Left renal cortex interstitium (tissue), 4 donors: ENCODE measurements at regions not wholly inside any gene's neighbourhood (a gene's known extent, or its start where the extent isn't known, plus 50 kb on each side); places are given as distances from the start of the nearest gene placed in this dataset.

Experiments
- DNase-seq, 4 donors: peaks; one replicate each; pipeline ENCODE4 v3.0.0-alpha.2; 2013; ENCODE audit warnings: low read depth in 4 of 4, low spot score in 2 of 4, missing footprints in 1 of 4

DNA sequence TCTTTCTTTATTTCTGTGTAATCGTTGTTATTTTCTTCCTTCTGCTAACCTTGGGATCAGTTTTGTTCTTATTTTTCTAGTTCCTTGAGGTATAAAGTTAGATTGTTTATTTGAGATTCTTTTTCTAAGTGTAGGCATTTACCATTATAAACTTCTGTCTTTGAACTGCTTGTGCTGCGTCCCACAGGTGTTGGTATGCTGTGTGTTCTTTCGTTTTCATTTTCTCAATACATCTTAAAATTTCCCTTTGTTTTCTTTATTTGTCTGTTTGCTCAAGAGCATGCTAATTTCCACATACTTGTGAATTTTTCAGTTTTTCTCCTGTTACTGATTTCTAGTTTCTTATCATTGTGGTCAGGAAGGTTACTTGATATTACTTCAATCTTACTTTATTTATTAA, 873.8 kb upstream of the GCFC2 start:
- DNase-seq, result no peak

DNA sequence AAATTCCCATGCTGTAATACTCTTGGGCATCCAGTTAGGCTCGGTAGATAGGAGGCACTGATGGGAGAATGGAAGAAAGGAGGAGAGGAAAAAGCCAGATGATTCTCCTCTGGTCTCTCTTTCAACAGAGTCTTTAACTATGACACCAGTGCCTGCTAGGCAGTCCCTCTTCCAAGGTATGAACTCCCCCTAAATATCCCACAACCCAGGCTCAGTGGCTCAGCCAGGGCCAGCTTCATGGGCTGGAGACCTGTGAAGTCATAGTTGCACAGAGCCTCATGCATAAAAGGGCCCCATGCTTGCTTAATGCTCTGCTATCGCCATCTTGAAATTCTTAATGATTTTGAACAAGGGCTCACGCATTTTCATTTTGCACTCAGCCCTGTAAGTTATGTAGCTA, 869.2 kb upstream of the GCFC2 start:
- DNase-seq, result no peak

DNA sequence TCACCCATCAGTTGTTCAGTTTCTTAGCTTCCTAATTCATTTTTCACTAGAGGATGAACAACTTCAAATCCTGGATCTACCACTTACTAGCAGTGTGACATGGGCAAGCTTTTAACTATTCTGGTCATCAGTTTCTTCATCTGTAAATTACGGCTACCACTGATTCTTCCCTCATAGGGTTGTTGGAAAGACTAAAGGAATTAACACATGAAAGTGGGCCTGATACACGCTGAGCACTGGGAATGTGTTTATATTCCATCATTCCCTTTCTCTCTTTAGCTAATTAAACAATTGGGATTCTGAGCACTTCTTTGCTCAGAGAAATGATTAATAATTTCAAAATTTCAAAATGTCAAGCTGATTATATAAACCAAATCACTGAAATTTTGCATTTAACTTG, 862.3 kb upstream of the GCFC2 start:
- DNase-seq, result no peak

DNA sequence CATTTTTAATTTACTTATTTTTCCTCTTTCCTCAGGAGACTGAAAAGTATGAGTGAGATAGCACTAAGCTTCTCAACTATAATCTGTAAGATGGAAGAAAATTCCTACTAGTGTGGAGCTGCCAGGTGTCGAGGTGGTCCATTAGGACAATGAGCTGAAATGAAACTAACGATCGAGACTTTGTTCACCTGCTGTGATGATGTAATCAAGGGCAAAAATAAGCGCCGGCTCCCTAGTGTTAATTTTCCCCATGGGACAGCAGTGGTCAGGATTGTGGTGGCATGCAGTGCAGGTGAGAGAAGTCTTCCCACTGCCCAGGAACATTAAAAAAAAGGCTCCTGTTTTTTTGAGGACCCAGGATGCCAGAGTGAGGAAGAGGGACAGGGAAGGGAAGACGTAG, 859.1 kb upstream of the GCFC2 start:
- no peak for DNase-seq

DNA sequence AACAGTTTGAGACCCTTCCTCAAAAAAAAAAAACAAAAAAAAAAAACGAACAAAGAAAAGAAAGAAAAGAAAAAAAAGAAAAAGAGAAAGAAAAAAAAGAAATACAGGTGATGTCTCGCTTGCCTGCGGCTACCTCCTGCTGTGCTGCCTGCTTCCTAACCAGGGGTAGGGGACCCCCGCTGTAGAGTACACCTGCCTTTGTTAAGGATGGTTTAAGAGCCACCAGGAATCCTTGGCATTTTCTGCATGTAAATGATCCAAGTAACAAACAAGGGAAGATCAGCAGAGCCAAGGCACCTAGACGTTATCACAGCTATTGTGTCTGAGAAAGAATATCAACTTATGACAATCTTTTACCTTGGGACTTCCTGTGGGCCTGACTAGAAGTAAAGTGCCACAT, 856.8 kb upstream of the GCFC2 start:
- no peak for DNase-seq

DNA sequence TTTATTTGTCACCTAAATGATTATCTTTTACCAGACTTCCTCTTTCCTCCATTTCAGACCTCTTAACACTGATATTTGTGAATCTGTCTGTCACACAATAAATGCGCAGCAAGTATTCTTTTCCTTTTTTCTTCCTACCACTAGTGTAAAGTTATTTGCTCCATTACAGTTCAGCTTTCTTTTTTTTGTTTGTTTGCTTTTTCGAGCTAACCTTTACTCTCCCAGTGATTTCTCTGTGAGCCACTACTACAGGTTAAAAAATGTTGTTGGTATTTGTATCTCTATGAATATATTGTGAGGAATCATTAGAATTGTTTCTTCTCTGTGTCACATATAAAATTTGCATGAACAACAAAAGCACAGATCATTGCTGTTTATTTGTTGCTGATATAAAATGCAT, 854.0 kb upstream of the GCFC2 start:
- no peak for DNase-seq

DNA sequence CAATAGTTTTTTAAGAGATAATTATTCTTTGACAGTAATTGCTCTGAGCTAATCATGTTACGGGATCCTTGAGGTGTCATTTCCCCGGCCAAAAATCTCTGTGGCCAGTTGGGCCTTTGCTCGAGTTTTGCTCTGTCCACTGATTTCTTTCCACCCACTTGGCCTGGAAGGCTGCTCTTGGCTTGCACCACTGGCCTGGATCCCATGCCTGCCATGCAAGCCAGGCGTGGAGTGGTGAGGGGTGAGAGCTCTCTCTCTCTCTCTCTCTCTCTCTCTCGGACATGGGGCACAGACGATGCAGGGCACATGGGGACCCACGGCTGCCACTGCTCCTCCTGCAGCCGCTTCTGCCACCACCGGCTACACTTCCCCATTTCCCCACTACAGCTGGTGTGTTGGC, 853.0 kb upstream of the GCFC2 start:
- DNase-seq, result no peak

DNA sequence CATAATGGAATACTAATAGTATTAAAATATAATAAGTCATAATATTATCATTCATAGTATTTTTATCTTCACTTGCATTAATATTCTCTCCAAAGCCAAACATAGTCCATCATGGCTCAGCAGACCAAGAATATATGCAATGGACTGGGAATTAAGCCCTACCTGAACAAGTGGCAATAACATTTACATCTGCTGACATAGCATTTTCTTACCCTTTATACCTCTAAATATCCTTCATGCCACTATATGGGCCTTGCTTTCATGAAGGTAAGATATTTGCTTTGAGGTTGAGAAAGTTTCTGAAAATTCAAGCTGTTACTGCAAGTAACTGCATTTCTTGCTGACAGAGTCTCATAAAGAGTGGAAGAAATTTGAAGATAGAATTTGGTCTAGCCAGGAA, 847.4 kb upstream of the GCFC2 start:
- no peak for DNase-seq

DNA sequence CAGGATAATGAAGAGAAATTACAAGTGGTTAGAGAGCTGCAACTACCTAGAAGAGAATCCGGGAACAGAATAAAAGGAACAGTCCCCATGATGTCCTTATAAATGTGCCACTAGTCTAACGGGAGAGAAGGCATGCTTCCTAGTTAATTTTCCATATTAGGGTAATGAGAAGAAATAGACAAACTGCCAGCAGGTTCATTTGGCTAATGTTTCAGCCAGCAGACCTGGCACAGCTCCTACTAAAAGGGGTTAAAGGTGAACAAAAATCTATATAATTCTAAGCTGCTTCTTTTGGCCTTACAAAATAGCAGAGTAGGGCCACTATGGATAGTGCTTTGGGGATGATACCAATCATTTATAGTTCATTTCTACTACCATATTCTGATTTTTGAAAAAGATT, 845.3 kb upstream of the GCFC2 start:
- no peak for DNase-seq

DNA sequence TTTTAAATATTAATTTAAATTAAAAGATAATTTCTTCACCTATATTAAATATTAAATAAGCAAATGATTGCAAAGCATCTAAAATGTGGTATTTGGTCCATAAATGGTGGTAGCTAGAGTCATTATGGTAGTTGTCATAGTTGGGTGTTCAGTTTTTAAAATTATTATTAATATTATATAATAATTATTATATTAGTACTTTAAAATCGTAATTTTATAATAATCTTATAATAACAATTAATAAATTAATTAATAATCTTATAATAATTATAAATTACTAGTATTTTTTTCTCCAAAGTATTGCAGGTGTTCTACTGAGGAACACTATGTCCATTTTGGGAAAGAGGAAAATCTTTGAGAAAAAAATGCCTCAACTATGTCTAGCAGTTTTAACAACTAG, 835.5 kb upstream of the GCFC2 start:
- DNase-seq, result no peak

DNA sequence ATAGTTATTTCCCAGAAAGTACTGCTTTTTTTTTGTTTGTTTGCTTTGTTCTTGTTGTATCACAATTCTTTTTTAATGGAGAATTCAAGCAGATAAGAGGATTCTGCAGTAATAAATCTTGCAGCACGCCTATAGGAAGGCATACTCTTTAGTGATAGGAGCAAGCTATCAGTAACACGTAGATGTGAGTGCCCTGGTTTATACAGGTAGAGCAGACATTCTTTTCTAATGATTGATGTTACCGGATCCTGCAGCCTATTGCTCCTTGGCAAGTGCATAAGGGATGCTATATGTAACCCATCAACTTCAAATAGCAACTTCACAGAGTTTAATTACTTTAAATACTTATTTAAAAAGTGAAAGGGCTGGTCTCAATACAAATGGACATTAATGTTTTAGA, 834.2 kb upstream of the GCFC2 start:
- DNase-seq, result no peak

DNA sequence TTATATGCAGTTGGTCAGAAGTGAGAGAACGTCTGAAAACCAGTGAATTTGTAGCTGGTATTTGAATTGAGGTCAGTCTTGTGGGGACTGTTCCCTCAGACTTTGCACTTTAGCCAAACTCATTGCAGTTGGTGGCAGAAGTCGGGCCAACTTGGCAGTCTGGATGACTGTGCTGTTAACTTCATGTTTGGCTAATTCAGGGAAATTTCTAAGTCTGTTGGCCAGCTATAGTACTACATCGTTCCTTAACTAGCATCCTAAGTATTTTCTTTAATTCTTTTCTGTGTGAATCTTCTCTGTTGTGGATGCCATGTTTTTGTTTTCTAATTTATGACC, 806.8 kb upstream of the GCFC2 start:
- no peak for DNase-seq

DNA sequence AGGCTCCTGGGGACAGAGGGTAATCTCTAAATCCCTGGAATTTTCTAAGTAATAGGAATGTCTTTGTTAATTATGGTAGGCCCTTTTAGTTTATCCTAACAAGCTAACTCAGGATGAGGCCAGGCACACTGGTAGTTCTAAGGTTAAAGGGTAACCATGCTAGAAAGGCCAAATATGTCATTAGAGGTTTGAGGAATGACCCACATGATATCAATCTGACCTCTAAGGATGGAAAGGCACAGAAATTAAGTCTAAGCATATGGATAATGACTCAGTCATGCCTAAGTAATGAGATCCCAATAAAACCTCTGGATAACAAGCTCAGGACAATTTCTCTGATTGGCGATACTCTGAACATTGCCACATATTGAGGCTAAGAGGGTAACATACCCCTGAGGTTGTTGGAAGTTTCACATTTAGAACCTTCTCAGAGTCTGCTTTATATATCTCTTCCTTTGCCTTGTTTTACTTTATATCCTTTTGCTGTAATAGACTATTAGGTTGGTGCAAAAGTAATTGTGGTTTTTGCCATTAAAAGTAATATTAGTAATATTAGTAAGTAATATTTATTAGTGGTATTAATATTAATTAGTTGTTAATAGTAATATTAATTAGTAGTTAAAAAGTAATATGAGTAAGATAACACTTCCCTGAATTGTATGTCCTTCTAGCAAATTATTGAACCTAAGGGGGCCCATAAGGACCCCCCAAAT, 806.3 kb upstream of the GCFC2 start:
- DNase-seq, result no peak

DNA sequence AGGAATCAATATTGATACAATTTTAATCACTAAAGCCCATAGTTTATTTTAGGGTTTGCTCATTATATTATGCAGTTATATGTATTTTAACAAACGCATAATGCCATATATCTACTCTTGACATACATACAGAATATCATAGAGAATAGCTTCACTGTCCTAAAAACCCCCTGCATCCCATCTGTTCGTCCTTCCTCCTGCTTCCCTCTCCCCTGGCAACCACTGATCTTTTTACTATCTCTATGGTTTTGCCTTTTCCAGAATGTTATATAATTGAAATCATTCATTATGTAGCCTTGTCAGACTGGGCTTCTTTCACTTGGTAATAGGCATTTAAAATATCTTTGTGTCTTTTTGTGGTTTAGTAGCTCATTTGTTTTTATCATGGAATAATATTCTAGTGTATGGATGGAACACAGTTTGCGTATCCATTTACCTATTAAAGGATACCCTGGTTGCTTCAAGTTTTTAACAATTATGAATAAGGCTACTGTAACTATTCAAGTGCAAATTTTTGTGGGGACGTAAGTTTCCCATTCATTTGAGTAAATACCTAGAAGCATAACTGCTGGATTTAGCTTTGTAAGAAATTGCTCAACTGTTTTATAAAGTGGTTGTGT, 801.6 kb upstream of the GCFC2 start:
- no peak for DNase-seq

DNA sequence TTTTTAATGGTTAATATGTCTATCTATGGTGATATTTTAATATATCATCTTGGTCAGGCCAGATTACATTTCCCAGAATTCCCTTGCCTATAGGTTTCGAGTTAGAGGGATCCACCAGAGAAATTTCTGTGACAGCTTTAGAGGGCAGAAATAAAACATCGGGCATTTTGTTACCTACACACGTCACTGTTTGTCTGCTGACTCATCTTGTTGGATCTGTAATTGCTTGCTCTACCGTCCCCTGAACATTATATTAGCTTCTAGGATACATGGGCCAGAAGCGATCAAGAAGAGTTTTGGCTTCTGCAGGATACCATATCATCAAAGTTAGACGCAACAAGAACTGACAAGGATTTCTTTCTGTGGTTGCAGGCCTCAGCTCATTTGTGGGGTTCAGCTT, 795.8 kb upstream of the GCFC2 start:
- DNase-seq, result no peak

DNA sequence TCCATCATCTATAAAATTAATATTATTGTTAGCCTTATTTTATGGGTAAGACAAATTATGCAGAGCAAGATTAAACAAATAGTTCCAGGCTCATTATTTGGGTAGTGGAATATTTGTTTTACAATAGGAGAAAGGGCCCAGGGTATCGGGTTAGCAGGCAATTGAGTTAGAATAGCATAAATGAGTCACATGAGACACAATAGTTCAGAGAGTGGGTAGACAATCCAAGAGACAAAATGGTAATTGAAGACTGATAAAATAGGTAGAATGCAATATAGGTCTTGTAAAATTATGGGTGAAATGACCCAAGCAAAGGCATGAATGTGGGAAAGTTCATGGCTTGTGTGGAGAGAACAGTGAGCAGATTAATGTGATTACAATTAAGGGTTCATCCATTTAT, 790.9 kb upstream of the GCFC2 start:
- DNase-seq, result no peak

DNA sequence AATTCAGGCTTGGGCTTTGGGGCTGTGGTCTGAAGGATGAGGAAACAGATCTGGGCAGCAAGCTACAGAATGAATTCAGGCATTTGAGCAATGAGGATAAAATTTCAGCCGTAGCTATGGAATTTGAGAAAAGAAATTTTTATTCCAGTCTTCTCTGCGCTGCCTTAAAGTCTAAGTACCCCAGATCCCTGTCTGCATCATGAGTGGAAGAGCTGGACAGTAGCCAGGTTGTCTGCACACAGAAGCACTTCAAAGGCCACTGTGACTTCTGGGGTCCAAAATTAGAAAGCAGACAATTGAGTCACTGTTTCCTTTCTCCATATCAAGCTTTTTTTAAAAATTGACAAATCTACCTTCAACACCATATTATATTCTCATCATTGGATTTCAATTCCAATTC, 787.6 kb upstream of the GCFC2 start:
- no peak for DNase-seq

DNA sequence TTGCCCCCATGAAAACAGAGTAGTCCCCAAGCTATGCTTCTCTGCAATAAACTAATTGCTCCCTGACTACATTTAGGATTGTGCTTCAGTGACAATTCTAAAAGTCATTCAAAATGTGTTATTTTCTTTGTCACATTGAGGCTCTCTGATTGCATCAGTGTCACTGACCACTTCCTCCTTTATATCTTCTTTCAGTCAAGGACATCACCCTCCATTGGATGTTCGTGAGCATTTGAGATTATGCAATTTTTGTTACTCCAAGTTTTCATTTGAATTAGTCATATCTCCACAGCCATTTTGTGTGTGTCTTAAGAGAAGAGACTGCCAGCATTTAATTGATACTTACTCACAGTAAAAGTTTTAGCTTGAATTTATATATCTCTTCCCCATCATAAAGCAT, 780.8 kb upstream of the GCFC2 start:
- DNase-seq, result no peak

DNA sequence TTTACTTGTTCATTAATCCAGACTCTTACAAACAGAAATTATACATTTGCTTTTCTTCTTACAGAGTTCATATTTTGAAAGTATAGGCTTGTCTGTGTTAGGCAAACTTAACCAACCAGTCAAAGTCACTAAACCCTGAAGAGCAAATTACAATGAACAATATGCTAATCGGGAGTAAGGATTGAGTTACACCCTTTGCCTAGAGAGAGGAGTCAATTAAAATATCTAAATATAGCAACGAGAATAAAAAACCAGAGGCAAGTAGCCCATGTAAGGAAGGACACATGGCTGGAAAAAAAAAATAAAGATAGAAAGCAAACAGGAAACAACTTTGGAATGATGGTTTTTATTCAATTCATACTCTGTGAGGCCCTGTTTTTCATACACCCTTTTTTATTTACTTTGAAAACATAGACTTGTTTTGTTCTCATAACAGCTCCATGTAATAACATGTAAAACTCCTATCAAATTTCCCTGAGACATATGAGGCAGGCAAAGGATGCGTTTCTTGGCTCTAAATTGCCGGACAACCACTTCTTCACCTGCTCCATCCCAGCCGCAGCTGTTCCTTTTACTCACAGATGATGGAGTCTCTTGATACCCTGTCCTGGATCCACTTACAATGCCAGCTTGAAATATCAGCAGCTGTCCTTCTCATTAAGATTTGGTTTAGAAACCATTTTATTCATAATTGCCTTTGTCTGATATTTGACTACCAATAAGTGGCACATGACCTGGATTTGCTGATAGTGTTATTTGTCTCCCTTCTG, 767.7 kb upstream of the GCFC2 start:
- no peak for DNase-seq

DNA sequence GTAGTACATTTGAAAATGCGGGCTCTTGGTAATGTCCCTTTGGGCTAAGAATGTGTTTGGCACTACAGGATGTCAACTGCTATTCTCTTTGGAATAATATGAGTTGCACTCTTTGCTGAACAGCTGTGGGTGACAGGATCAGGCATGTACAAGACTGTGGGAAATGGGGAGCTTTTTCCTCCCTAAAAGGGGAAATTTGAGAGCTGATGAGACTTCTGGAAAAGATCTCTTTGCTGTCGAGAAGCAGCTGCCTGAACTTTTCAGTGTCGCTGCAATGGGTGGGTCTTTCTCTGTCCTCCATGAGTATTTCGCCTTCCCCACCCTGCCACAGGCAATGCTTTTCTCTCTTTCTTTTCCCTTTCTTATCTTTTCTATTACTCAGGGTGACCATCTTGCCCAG, 762.2 kb upstream of the GCFC2 start:
- DNase-seq, result no peak

DNA sequence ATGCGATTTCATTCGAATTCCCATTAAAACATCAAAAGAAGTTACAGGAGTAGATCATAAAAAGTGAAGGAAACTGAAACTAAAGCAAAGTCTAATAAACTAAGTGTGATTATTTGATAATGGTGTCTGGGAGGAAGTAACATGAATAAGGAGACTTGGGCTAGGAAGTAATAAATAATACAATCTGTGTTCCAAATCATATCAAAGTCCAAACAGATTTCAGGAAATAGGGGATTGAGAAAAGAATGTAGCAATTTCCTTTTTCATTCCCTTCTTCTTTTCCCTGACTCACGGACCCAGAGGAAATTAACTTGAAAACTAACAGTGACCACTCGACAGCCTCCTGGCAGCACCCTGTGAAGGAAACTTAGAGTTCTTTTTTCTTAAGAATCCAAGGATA, 758.4 kb upstream of the GCFC2 start:
- no peak for DNase-seq

DNA sequence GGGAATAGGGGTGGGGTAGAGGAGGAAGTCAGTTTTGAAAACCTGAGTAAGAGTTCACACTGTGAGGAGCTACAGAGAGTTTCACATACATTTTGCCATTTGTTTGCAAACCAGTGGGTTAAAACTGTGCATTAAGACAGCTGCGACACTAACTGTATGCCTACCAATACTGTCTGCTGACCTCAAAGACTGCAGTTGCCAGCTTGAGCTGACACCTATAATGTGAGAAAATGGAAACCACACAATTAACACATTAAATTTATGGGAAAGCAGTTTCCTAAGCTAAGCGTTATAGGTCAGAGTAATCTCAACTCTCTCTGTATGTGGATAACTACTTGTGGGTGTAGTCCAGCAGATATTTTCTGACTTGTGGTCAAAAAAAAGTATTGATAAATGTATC, 756.6 kb upstream of the GCFC2 start:
- no peak for DNase-seq
